Smooth muscle cell (in vitro differentiated cells): ENCODE measurements at regions not wholly inside any gene's neighbourhood (a gene's known extent, or its start where the extent isn't known, plus 50 kb on each side); places are given as distances from the start of the nearest gene placed in this dataset.

Source experiments
- DNase-seq: peaks from one replicate; lab custom pipeline; 2025; ENCODE audit not compliant: unreplicated experiment; lab: John Stamatoyannopoulos, UW
- H2AFZ ChIP-seq: fragments of 200-600 bp; sonication (generic); 2 replicates; pipeline ENCODE4 v1.6.0; 2016; ENCODE audit warnings: antibody characterized with exemption, low read depth, mild to moderate bottlenecking
- H3F3A ChIP-seq: fragments of 200-600 bp; sonication (generic); 2 replicates; pipeline ENCODE4 v1.6.0; 2017; ENCODE audit warnings: antibody characterized with exemption, low read depth
- H3K27ac ChIP-seq: fragments of 200-600 bp; sonication (generic); 2 replicates; pipeline ENCODE4 v1.5.1; 2016; ENCODE audit warnings: low read depth, mild to moderate bottlenecking
- H3K27me3 ChIP-seq: fragments of 200-600 bp; sonication (generic); 2 replicates; pipeline ENCODE4 v1.6.1; 2016; ENCODE audit warnings: low read depth, mild to moderate bottlenecking
- H3K36me3 ChIP-seq: fragments of 200-600 bp; sonication (generic); 2 replicates; pipeline ENCODE4 v1.5.1; 2016; ENCODE audit warnings: low read depth
- H3K4me1 ChIP-seq: fragments of 200-600 bp; sonication (generic); 2 replicates; pipeline ENCODE4 v1.5.1; 2016; ENCODE audit warnings: low read depth
- H3K4me2 ChIP-seq: fragments of 200-600 bp; sonication (generic); 2 replicates; pipeline ENCODE4 v1.6.0; 2016; ENCODE audit warnings: mild to moderate bottlenecking
- H3K4me3 ChIP-seq: fragments of 200-600 bp; sonication (generic); 2 replicates; pipeline ENCODE4 v1.5.1; 2016; ENCODE audit warnings: mild to moderate bottlenecking
- H3K79me2 ChIP-seq: fragments of 200-600 bp; sonication (generic); 2 replicates; pipeline ENCODE4 v1.6.0; 2016; ENCODE audit warnings: low read depth, mild to moderate bottlenecking
- H3K9ac ChIP-seq: fragments of 200-600 bp; sonication (generic); 2 replicates; pipeline ENCODE4 v1.6.0; 2016; ENCODE audit warnings: low read depth
- H3K9me3 ChIP-seq: fragments of 200-600 bp; sonication (generic); replicated peaks from 2 replicates; pipeline ENCODE4 v1.5.1; 2016; ENCODE audit warnings: low read depth
- H4K20me1 ChIP-seq: fragments of 200-600 bp; sonication (generic); 2 replicates; pipeline ENCODE4 v1.6.0; 2016; ENCODE audit warnings: low read depth
- CTCF ChIP-seq: fragments of 200-600 bp; sonication (generic); IDR thresholded peaks from 2 replicates; pipeline ENCODE4 v1.5.1; 2017; ENCODE audit warnings: borderline replicate concordance, mild to moderate bottlenecking, antibody characterized with exemption; ENCODE audit not compliant: insufficient read depth, poor library complexity, severe bottlenecking
- WGBS: methylation state at CpG from one replicate; pipeline ENCODE4 v1.1.7; 2016; ENCODE audit warnings: low lambda C conversion rate; 5-methylcytosine and 5-hydroxymethylcytosine counted together

- Histone ChIP-seq H2AFZ (no peak overlapping the region), H3K79me2 (no peaks in the 10 kb centered on the region), H3K4me3 (no peak overlapping the region), H4K20me1 (no peaks in the 10 kb centered on the region), H3K4me2 (no peak overlapping the region), H3K9me3 (no peaks in the 10 kb centered on the region), H3K4me1 (peaks cover 25% of the 10 kb centered on the region), H3K27me3 (no peaks in the 10 kb centered on the region), H3K36me3 (no peaks in the 10 kb centered on the region), H3K27ac (no peak overlapping the region), H3K9ac (no peak overlapping the region), H3F3A (no peaks in the 10 kb centered on the region)
- DNase-seq = no peak
- TF ChIP-seq CTCF = no peak
- WGBS = 74% methylated on average over 8 of the region's 8 CpGs
Observed at GRCh38 chr12:108442910-108443309, 72.2 kb upstream of the FICD start.

- no peak for DNase-seq
- no peak overlapping the region for H3K9ac ChIP-seq
- H3F3A ChIP-seq = no peaks in the 10 kb centered on the region
- no peaks in the 10 kb centered on the region for H3K79me2 ChIP-seq
- no peaks in the 10 kb centered on the region for H3K36me3 ChIP-seq
- no peaks in the 10 kb centered on the region for H3K27me3 ChIP-seq
- H3K9me3 ChIP-seq = no peaks in the 10 kb centered on the region
- H4K20me1 ChIP-seq = no peaks in the 10 kb centered on the region
- WGBS = 7% methylated on average over 3 of the region's 3 CpGs
- H3K4me2 ChIP-seq = no peak overlapping the region
- peaks cover 18% of the 10 kb centered on the region for H3K4me1 ChIP-seq
- no peak overlapping the region for H3K27ac ChIP-seq
- TF ChIP-seq CTCF = no peak
- no peak overlapping the region for H3K4me3 ChIP-seq
- H2AFZ ChIP-seq = peak overlapping the region; percentile 48
Observed at GRCh38 chr12:108442067-108442466, 73.0 kb upstream of the FICD start.

GRCh38 chr12:108441549-108441948 lies 73.5 kb upstream of the FICD start:
- H3K9me3 ChIP-seq = no peaks in the 10 kb centered on the region
- WGBS = 44% methylated on average over 4 of the region's 4 CpGs
- no peaks in the 10 kb centered on the region for H3K36me3 ChIP-seq
- no peaks in the 10 kb centered on the region for H3F3A ChIP-seq
- peaks cover 13% of the 10 kb centered on the region for H3K4me1 ChIP-seq
- H3K9ac ChIP-seq = no peak overlapping the region
- no peak overlapping the region for H3K27ac ChIP-seq
- H3K27me3 ChIP-seq = no peaks in the 10 kb centered on the region
- H3K4me2 ChIP-seq = no peak overlapping the region
- DNase-seq = no peak
- TF ChIP-seq CTCF = no peak
- H2AFZ ChIP-seq = no peak overlapping the region
- no peaks in the 10 kb centered on the region for H3K79me2 ChIP-seq
- no peaks in the 10 kb centered on the region for H4K20me1 ChIP-seq
- H3K4me3 ChIP-seq = no peak overlapping the region

- H3F3A ChIP-seq = no peaks in the 10 kb centered on the region
- no peak for DNase-seq
- no peaks in the 10 kb centered on the region for H3K27me3 ChIP-seq
- H3K36me3 ChIP-seq = no peaks in the 10 kb centered on the region
- H3K4me1 ChIP-seq = peaks cover 11% of the 10 kb centered on the region
- no peak overlapping the region for H3K4me3 ChIP-seq
- H3K27ac ChIP-seq = no peak overlapping the region
- no peaks in the 10 kb centered on the region for H3K79me2 ChIP-seq
- no peak overlapping the region for H3K9ac ChIP-seq
- 94% methylated on average over 2 of the region's 2 CpGs for WGBS
- H3K9me3 ChIP-seq = no peaks in the 10 kb centered on the region
- TF ChIP-seq CTCF = no peak
- H4K20me1 ChIP-seq = no peaks in the 10 kb centered on the region
- H3K4me2 ChIP-seq = no peak overlapping the region
- H2AFZ ChIP-seq = no peak overlapping the region
Observed at GRCh38 chr12:108440736-108441135, 74.3 kb upstream of the FICD start.
